ENCODE measurements at regions not wholly inside any gene's neighbourhood (a gene's known extent, or its start where the extent isn't known, plus 50 kb on each side); places are given as distances from the start of the nearest gene placed in this dataset.

- DNase-seq (ENCODE audit: insufficient read length, low spot score) = no peak
- no peak for FAIRE-seq
- TF ChIP-seq CTCF (IDR thresholded peaks at IDR 0.05; ENCODE audit: insufficient read depth, missing control alignments) = no peak
Observed at GRCh38 chr4:53937918-53938317, 126.5 kb downstream of the CHIC2 start.

- DNase-seq (ENCODE audit: insufficient read length, low spot score) = no peak
- no peak for FAIRE-seq
Observed at GRCh38 chr4:53937327-53937726, 127.1 kb downstream of the CHIC2 start.

GRCh38 chr4:53935780-53936179, 128.6 kb downstream of the CHIC2 start:
- no peak for FAIRE-seq
- no peak for TF ChIP-seq CTCF (IDR thresholded peaks at IDR 0.05; ENCODE audit: insufficient read depth, missing control alignments)
- DNase-seq (ENCODE audit: insufficient read length, low spot score) = no peak

More at GRCh38 chr4:53937327-53937726, 127.1 kb downstream of the CHIC2 start:
- TF ChIP-seq CTCF (IDR thresholded peaks at IDR 0.05; ENCODE audit: insufficient read depth, missing control alignments) = no peak

- no peak for DNase-seq (ENCODE audit: insufficient read length, low spot score)
- no peak for FAIRE-seq
- no peak for TF ChIP-seq CTCF (IDR thresholded peaks at IDR 0.05; ENCODE audit: insufficient read depth, missing control alignments)
Observed at GRCh38 chr4:53932796-53933610, 131.4 kb downstream of the CHIC2 start.

- no peak for FAIRE-seq
- TF ChIP-seq CTCF (IDR thresholded peaks at IDR 0.05; ENCODE audit: insufficient read depth, missing control alignments) = no peak
- no peak for DNase-seq (ENCODE audit: insufficient read length, low spot score)
Observed at GRCh38 chr4:53931461-53931961, 132.9 kb downstream of the CHIC2 start.

- TF ChIP-seq CTCF (IDR thresholded peaks at IDR 0.05; ENCODE audit: insufficient read depth, missing control alignments) = peak; percentile 83
- DNase-seq (ENCODE audit: insufficient read length, low spot score) = peak; percentile 53
- FAIRE-seq = peak; percentile 91
Observed at GRCh38 chr4:53929955-53930798, 134.2 kb downstream of the CHIC2 start.

Measured in D721Med (cell line).